Calu3 (cell line): ENCODE measurements at regions not wholly inside any gene's neighbourhood (a gene's known extent, or its start where the extent isn't known, plus 50 kb on each side); places are given as distances from the start of the nearest gene placed in this dataset.
"Not testable (repeated sequence)": the region's sequence is repeated elsewhere in the genome, so short reads cannot be mapped to it uniquely, and the experiment has no call there.

ENCODE experiments used
- BruUV-seq: library from RNA; stranded (reverse); fragments of 400-500 nt; replicated peaks from 2 replicates; lab custom pipeline; 2021; lab: Mats Ljungman, UMichigan
- CTCF ChIA-PET: fragments of 300-600 bp; sonication (Branson Sonifier 250); formaldehyde crosslinking; loops from one replicate; lab custom pipeline; 2022; ENCODE audit warnings: antibody characterized with exemption; lab: Charles Lee
- DNase-seq: peaks from one replicate; pipeline ENCODE4 v3.0.0; 2022
- H3K27ac Mint-ChIP-seq: one replicate; pipeline ENCODE4 v1.8.0; 2022; ENCODE audit warnings: mixed read lengths; ENCODE audit not compliant: unreplicated experiment
- H3K27me3 Mint-ChIP-seq: one replicate; pipeline ENCODE4 v1.8.0; 2022; ENCODE audit warnings: mixed read lengths; ENCODE audit not compliant: unreplicated experiment
- H3K36me3 Mint-ChIP-seq: one replicate; pipeline ENCODE4 v1.8.0; 2022; ENCODE audit warnings: mild to moderate bottlenecking, moderate library complexity, mixed read lengths; ENCODE audit not compliant: insufficient read depth, unreplicated experiment
- H3K4me1 Mint-ChIP-seq: one replicate; pipeline ENCODE4 v1.8.0; 2022; ENCODE audit warnings: mild to moderate bottlenecking, low read depth, mixed read lengths; ENCODE audit not compliant: unreplicated experiment
- H3K4me3 Mint-ChIP-seq: one replicate; pipeline ENCODE4 v1.8.0; 2022; ENCODE audit warnings: mild to moderate bottlenecking, low read depth, moderate library complexity, mixed read lengths; ENCODE audit not compliant: unreplicated experiment
- H3K9me3 Mint-ChIP-seq: one replicate; pipeline ENCODE4 v1.8.0; 2022; ENCODE audit warnings: low read depth, mixed read lengths; ENCODE audit not compliant: unreplicated experiment
- CTCF ChIP-seq: fragments of 200-600 bp; IDR thresholded peaks from one replicate; pipeline ENCODE4 v1.8.0; 2022; ENCODE audit warnings: antibody characterized with exemption; ENCODE audit not compliant: unreplicated experiment
- intact Hi-C: fragments of 100-400 bp; cut with micrococcal nuclease; formaldehyde crosslinking; loops from one replicate; pipeline ENCODE4 v1.10.0; 2022; ENCODE audit not compliant: unreplicated experiment

GRCh38 chr1:245003246-245003645 is 138.9 kb upstream of the HNRNPU start:
- no peak for TF ChIP-seq CTCF
- no peak for DNase-seq
- CTCF ChIA-PET, result no interaction called here
- H3K9me3 Mint-ChIP-seq, result no peaks in the 10 kb centered on the region
- intact Hi-C loops, result no loop called here
- no peaks in the 10 kb centered on the region for H3K27me3 Mint-ChIP-seq
- no peaks in the 10 kb centered on the region for H3K4me1 Mint-ChIP-seq
- H3K4me3 Mint-ChIP-seq, result no peak overlapping the region
- no peaks in the 10 kb centered on the region for H3K36me3 Mint-ChIP-seq
- no TSS peak for BruUV-seq
- no peak overlapping the region for H3K27ac Mint-ChIP-seq

- Mint-ChIP-seq H3K9me3 (no peaks in the 10 kb centered on the region), H3K27ac (no peak overlapping the region), H3K4me3 (no peak overlapping the region), H3K27me3 (no peaks in the 10 kb centered on the region), H3K4me1 (no peaks in the 10 kb centered on the region), H3K36me3 (no peaks in the 10 kb centered on the region)
- BruUV-seq, result no TSS peak
- CTCF ChIA-PET, result no interaction called here
- TF ChIP-seq CTCF, result no peak
- intact Hi-C loops, result no loop called here
- no peak for DNase-seq
Observed at GRCh38 chr1:245001252-245001651, 136.9 kb upstream of the HNRNPU start.

DNA sequence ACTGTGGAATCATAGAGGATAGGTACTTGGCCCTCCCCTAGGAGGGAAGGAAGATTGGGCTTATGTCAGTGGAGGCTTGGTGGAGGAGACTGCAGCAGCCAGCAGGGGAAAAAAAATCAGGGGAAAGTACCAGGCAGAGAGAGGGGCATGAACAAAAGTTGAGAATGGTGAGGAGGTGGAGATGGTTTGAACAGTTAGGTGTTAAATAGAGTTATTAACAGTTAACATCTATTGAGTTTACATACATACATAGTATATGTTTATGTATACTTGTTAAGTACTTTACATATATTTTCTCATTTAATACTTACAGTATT is 136.5 kb upstream of the HNRNPU start:
- no peak overlapping the region for H3K27ac Mint-ChIP-seq
- intact Hi-C loops, result no loop called here
- BruUV-seq, result no TSS peak
- no peak overlapping the region for H3K4me3 Mint-ChIP-seq
- H3K4me1 Mint-ChIP-seq, result no peaks in the 10 kb centered on the region
- H3K27me3 Mint-ChIP-seq, result no peaks in the 10 kb centered on the region
- CTCF ChIA-PET, result no interaction called here
- DNase-seq, result no peak
- no peaks in the 10 kb centered on the region for H3K36me3 Mint-ChIP-seq
- TF ChIP-seq CTCF, result no peak
- H3K9me3 Mint-ChIP-seq, result no peaks in the 10 kb centered on the region

GRCh38 chr1:244999644-245000043 is 135.3 kb upstream of the HNRNPU start:
- BruUV-seq, DNase-seq, intact Hi-C loops, H3K36me3 Mint-ChIP-seq, H3K9me3 Mint-ChIP-seq, H3K27ac Mint-ChIP-seq, H3K4me1 Mint-ChIP-seq, H3K4me3 Mint-ChIP-seq, CTCF ChIA-PET, H3K27me3 Mint-ChIP-seq: not testable (repeated sequence)

DNA sequence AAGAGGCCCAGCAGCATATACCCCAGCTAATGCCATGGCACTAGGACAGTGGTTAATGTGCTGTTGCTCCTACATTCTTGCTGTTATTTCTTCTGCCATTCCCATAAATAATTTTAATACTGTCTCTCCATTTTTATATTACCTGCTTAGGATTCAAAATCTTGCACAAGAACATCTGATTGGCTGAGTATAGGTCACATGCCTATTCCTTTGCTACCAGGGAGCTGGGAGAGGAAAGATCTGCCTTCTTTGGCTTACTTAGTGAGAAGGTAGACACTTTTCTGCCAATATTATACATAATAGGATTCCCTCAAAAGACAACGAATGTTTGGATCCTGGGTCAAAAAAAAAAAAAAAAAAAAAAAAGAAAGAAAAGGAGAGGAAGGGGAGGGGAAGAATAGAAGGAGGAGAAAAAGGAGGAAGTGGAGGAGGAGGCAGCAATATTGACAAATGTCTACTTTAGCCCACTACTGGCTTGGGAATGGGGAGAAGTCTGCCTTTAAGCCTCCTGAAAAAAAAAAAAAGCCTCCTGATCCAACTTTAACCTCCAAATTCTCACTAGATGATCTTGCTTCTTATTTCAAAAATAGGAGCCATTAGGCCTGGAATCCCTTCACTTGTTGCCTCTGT is 134.5 kb upstream of the HNRNPU start:
- no peak for DNase-seq
- Mint-ChIP-seq H3K9me3 (no peaks in the 10 kb centered on the region), H3K36me3 (no peaks in the 10 kb centered on the region), H3K4me3 (no peak overlapping the region), H3K27ac (no peak overlapping the region), H3K27me3 (no peaks in the 10 kb centered on the region), H3K4me1 (no peaks in the 10 kb centered on the region)
- CTCF ChIA-PET, result no interaction called here
- intact Hi-C loops, result no loop called here
- no TSS peak for BruUV-seq
- TF ChIP-seq CTCF, result no peak
